A673 (cell line): ENCODE measurements at regions not wholly inside any gene's neighbourhood (a gene's known extent, or its start where the extent isn't known, plus 50 kb on each side); places are given as distances from the start of the nearest gene placed in this dataset.

Source experiments
- BruUV-seq: library from RNA; stranded (reverse); fragments of 400-500 nt; replicated peaks from 2 replicates; lab custom pipeline; 2021; lab: Mats Ljungman, UMichigan
- CTCF ChIA-PET: fragments of 300-600 bp; sonication (Branson Sonifier 250); formaldehyde crosslinking; loops from one replicate; lab custom pipeline; 2022; ENCODE audit warnings: antibody characterized with exemption; lab: Charles Lee
- POLR2A ChIA-PET: fragments of 300-600 bp; sonication (Branson Sonifier 250); formaldehyde crosslinking; loops from one replicate; lab custom pipeline; 2022; ENCODE audit warnings: antibody characterized with exemption; ENCODE audit not compliant: low non-redundant PET; lab: Charles Lee
- DNase-seq: peaks from one replicate; pipeline ENCODE4 v3.0.0-alpha.2; 2015; ENCODE audit warnings: low spot score
- H3K27ac ChIP-seq: fragments of 200-600 bp; sonication (generic); 2 replicates; pipeline ENCODE4 v1.5.1; 2016; ENCODE audit warnings: mixed run types, low read depth, mild to moderate bottlenecking, mixed read lengths, antibody characterized with exemption, low read length; ENCODE audit not compliant: poor library complexity, severe bottlenecking
- H3K27me3 ChIP-seq: fragments of 200-600 bp; sonication (generic); replicated peaks from 2 replicates; pipeline ENCODE4 v1.6.1; 2017; ENCODE audit warnings: mixed run types, low read depth, mild to moderate bottlenecking, mixed read lengths, antibody characterized with exemption, low read length; ENCODE audit not compliant: insufficient read depth, poor library complexity
- H3K36me3 ChIP-seq: fragments of 200-600 bp; sonication (generic); 2 replicates; pipeline ENCODE4 v1.6.1; 2016; ENCODE audit warnings: mixed run types, mild to moderate bottlenecking, mixed read lengths, antibody characterized with exemption, low read length; ENCODE audit not compliant: insufficient read depth, poor library complexity, severe bottlenecking
- H3K4me1 ChIP-seq: fragments of 200-600 bp; sonication (generic); 2 replicates; pipeline ENCODE4 v1.6.1; 2017; ENCODE audit warnings: mixed run types, mild to moderate bottlenecking, mixed read lengths, antibody characterized with exemption, low read length; ENCODE audit not compliant: insufficient read depth, poor library complexity, severe bottlenecking
- H3K4me3 ChIP-seq: fragments of 200-600 bp; sonication (generic); 2 replicates; pipeline ENCODE4 v1.5.1; 2016; ENCODE audit warnings: low read depth, mixed run types, mild to moderate bottlenecking, mixed read lengths, low read length; ENCODE audit not compliant: poor library complexity, severe bottlenecking
- H3K9me3 ChIP-seq: fragments of 200-600 bp; sonication (generic); 2 replicates; pipeline ENCODE4 v1.6.1; 2016; ENCODE audit warnings: mixed run types, low read depth, mild to moderate bottlenecking, mixed read lengths, antibody characterized with exemption, low read length; ENCODE audit not compliant: poor library complexity, severe bottlenecking
- EZH2 ChIP-seq: fragments of 200-600 bp; sonication (generic); IDR thresholded peaks from 2 replicates; pipeline ENCODE4 v1.6.1; 2017; ENCODE audit warnings: borderline replicate concordance, low read depth, mild to moderate bottlenecking, mixed read lengths, antibody characterized with exemption, low read length; ENCODE audit not compliant: poor library complexity, severe bottlenecking
- intact Hi-C: fragments of 100-400 bp; cut with micrococcal nuclease; formaldehyde crosslinking; loops from one replicate; pipeline ENCODE4 v1.10.0; 2022; ENCODE audit not compliant: unreplicated experiment
- TF ChIP-seq, protein P1 (sequence below): fragments of 300-800, 200-600 bp; sonication (generic); conservative IDR thresholded peaks from 2 replicates; pipeline ENCODE4 v1.5.1; 2017; ENCODE audit warnings: low read depth, mild to moderate bottlenecking, antibody characterized with exemption, low read length, moderate library complexity, mixed read lengths

GRCh38 chr15:26145796-26146195, 282.7 kb upstream of the ATP10A start:
- Histone ChIP-seq H3K27me3 (no peaks in the 10 kb centered on the region), H3K9me3 (peaks cover 38% of the 10 kb centered on the region), H3K36me3 (no peaks in the 10 kb centered on the region), H3K4me1 (no peaks in the 10 kb centered on the region), H3K4me3 (no peak overlapping the region), H3K27ac (no peak overlapping the region)
- intact Hi-C loops: no loop called here
- ChIA-PET POLR2A (no interaction called here), CTCF (no interaction called here)
- DNase-seq: no peak
- TF ChIP-seq, protein P1, sequence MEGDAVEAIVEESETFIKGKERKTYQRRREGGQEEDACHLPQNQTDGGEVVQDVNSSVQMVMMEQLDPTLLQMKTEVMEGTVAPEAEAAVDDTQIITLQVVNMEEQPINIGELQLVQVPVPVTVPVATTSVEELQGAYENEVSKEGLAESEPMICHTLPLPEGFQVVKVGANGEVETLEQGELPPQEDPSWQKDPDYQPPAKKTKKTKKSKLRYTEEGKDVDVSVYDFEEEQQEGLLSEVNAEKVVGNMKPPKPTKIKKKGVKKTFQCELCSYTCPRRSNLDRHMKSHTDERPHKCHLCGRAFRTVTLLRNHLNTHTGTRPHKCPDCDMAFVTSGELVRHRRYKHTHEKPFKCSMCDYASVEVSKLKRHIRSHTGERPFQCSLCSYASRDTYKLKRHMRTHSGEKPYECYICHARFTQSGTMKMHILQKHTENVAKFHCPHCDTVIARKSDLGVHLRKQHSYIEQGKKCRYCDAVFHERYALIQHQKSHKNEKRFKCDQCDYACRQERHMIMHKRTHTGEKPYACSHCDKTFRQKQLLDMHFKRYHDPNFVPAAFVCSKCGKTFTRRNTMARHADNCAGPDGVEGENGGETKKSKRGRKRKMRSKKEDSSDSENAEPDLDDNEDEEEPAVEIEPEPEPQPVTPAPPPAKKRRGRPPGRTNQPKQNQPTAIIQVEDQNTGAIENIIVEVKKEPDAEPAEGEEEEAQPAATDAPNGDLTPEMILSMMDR: no peak
- no peak for TF ChIP-seq EZH2
- BruUV-seq: no TSS peak

GRCh38 chr15:26144836-26145235, 281.7 kb upstream of the ATP10A start:
- ChIA-PET CTCF (no interaction called here), POLR2A (no interaction called here)
- H3K27ac ChIP-seq: no peak overlapping the region
- no peak for DNase-seq
- intact Hi-C loops: no loop called here
- BruUV-seq: no TSS peak
- no peak overlapping the region for H3K4me3 ChIP-seq
- TF ChIP-seq EZH2: no peak
- TF ChIP-seq, protein P1: no peak
- no peaks in the 10 kb centered on the region for H3K27me3 ChIP-seq
- no peaks in the 10 kb centered on the region for H3K4me1 ChIP-seq
- H3K36me3 ChIP-seq: no peaks in the 10 kb centered on the region
- peaks cover 48% of the 10 kb centered on the region for H3K9me3 ChIP-seq

DNA sequence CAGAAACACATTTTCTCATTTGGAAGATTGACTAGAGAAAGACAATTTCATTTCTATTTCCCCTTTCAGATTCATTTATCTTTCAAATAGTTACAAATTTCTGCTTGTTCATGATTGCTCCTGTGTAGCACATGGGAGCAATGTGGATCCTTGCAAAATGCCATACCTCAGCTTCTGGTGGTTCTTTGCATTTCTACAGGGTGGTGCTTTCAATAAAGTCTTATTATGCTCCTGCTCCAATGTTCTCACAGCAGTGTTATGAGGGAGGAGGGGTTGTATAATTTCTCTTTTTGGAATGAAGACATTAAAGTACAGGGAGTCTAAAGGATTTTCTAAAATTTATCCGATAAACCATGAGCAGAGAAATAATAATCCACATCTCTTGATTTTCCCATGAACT, 280.1 kb upstream of the ATP10A start:
- intact Hi-C loops: no loop called here
- ChIA-PET CTCF (no interaction called here), POLR2A (no interaction called here)
- H3K36me3 ChIP-seq: no peaks in the 10 kb centered on the region
- no peaks in the 10 kb centered on the region for H3K27me3 ChIP-seq
- no TSS peak for BruUV-seq
- no peak for TF ChIP-seq EZH2
- TF ChIP-seq, protein P1: no peak
- no peaks in the 10 kb centered on the region for H3K4me1 ChIP-seq
- peaks cover 60% of the 10 kb centered on the region for H3K9me3 ChIP-seq
- DNase-seq: no peak
- no peak overlapping the region for H3K27ac ChIP-seq
- H3K4me3 ChIP-seq: no peak overlapping the region
